NCI-H2107 treated with DMSO at 0.1 percent for 48 hours (cell line): ENCODE measurements at regions not wholly inside any gene's neighbourhood (a gene's known extent, or its start where the extent isn't known, plus 50 kb on each side); places are given as distances from the start of the nearest gene placed in this dataset.

Experiments
- DNase-seq: peaks from one replicate; lab custom pipeline; 2025; ENCODE audit not compliant: unreplicated experiment; lab: John Stamatoyannopoulos, UW

DNA sequence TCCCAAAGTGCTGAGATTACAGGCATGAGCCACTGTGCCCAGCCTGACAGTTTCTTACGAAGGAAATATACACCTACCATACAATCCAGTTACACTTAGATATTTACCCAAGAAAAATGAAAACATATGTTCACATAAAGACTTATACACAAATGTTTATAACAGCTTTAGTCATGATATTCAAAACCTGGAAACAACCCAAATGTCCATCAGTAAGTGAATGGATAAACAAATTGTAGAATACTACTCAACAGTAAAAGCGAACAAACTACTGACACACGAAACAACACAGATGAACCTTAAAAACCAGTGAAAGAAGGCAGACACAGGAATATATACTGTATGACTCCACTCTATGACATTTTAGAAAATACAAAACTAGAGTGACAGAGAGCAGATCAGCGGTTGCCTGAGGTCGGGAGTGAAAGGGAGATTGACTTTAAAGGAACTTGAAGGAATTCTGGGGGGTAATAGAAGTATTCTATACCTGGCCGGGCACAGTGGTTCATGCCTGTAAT, 83.6 kb downstream of the SPRING1 start:
- no peak for DNase-seq

- no peak for DNase-seq
Measured at GRCh38 chr12:116651089-116651488, 86.8 kb downstream of the SPRING1 start.

- DNase-seq: no peak
Measured at GRCh38 chr12:116650585-116651087, 87.2 kb downstream of the SPRING1 start.

DNA sequence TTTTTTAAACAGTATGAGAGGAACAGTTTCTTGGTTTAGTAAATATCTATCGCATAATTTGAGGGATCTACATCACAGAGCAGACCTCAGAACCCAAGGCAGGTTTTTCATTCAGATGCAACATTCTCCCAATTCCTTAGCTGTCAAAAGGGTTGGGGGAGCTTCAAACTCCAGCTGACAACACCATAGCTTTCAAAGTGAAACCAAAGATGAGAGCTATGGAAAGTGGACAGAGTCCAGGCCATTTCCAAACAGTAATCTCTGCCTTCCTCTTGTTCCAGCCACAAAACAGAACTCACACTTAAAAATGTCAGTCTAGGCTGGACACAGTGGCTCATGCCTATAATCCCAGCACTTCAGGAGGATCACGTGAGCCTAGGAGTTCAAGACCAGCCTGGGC, 87.8 kb downstream of the SPRING1 start:
- DNase-seq: no peak

DNA sequence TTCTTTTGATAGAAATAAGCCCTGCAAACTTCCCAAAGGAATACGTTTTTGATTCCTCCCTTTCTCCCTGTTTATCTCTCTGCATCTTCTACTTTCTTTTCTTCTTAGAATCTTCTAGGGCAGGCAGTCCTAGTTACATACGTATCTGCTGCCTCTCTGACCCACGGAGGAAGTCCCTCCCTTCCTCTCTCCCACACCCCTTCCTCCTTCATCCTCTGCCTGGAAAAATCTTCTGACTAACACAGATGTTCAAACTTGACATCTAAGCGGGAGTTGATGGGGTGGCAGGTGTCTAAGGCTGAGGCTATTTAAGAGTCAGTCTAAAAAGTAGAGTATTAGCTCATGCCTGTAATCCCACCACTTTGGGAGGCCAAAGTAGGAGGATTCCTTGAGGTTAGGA, 88.6 kb downstream of the MAP1LC3B2 start:
- no peak for DNase-seq

DNA sequence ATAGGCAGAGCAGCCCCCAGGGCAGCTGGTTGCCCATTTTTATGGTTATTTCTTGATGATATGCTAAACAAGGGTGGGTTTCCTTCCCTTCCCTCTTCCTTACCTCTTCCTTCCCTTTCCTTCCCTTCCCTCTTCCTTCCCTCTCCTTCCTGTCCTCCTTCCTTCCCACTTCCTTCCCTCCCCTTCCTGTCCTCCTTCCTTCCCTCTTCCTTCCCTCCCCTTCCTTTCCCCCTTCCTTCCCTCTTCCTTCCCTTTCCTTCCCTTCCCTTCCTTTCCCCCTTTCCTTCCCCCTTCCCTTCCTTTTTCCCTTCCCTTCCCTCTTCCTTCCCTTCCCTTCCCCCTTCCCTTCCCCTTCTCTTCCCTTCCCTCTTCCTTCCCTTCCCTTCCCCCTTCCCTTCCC, 87.7 kb downstream of the MAP1LC3B2 start:
- no peak for DNase-seq

- DNase-seq: no peak
Measured at GRCh38 chr12:116644806-116645205, 85.6 kb downstream of the MAP1LC3B2 start.

DNA sequence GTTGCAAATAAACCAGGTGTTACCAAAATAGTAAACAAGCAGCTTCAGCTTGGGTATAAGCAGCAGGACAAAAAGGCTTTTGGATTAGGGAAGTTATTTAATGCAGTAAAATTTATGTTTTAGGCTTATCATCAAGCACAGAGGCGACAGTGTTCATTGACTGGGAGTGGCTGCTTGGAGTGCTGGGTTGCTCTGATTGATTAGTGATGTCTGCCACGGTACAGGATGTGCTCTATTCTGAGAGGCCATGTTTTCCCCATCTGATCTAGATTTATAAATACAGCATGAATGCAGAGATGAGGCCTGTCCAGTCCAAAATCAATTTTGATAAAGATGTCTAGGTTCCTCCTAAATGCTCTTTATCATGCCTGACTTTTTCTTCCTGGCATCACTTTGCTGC, 83.5 kb downstream of the MAP1LC3B2 start:
- DNase-seq: no peak

GRCh38 chr12:116642106-116642505, 82.9 kb downstream of the MAP1LC3B2 start:
- DNase-seq: no peak

DNA sequence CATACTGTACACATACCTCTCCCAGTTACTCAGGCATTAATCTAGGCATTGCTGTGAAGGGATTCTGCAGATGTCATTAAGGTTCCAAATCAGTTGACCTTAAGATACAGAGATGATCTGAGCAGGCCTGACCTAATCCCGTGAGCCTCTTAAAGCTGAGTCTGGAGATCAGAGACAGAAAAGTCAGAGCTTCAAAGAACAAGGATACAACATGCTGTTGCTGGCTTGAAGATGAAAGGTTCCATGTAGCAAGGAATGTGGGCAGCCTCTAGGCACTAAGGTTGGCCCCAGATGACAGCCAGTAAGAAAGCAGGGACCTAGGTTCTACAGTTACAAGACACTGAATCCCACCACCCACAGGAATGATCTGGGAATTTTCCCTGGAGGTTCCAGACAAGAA, 81.1 kb downstream of the MAP1LC3B2 start:
- DNase-seq: no peak

DNA sequence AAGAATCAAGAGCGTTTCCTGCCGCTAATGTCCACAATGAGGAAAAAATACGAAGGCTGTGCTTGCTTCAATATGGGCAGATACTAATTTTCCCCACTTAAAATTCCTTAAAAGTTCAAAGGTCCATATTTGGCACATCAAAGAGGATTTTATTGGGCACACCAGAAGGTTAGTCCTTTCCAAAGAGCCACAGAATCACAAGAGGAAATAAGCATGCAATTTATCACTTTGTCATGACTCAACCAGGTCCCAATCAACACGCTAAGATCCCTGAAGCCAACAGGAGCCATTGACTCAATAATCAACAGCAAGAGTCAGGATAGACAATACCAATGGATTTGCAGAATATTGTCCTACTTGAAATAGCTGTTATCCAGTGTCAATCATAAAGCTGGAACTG, 80.6 kb downstream of the MAP1LC3B2 start:
- no peak for DNase-seq

DNA sequence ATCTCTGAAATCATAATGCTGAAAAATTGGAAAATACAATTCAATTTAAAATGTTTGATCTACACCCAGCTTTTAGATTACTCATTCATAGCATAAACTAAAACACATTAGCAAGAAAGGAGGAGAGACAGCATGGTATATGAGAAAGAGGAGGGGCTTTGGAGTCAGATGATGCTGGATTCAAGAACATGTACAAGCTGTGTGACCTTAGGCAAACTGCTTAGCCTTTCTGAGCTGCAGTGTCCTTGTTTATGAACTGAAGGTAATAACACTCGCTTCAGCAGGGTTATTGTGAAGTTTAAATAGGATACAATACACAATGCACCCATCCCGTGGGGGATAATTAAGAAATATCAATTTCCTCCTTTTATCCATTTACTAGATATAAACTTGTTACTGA, 79.2 kb downstream of the MAP1LC3B2 start:
- no peak for DNase-seq

- no peak for DNase-seq
Measured at GRCh38 chr12:116637589-116638150, 78.5 kb downstream of the MAP1LC3B2 start.

DNA sequence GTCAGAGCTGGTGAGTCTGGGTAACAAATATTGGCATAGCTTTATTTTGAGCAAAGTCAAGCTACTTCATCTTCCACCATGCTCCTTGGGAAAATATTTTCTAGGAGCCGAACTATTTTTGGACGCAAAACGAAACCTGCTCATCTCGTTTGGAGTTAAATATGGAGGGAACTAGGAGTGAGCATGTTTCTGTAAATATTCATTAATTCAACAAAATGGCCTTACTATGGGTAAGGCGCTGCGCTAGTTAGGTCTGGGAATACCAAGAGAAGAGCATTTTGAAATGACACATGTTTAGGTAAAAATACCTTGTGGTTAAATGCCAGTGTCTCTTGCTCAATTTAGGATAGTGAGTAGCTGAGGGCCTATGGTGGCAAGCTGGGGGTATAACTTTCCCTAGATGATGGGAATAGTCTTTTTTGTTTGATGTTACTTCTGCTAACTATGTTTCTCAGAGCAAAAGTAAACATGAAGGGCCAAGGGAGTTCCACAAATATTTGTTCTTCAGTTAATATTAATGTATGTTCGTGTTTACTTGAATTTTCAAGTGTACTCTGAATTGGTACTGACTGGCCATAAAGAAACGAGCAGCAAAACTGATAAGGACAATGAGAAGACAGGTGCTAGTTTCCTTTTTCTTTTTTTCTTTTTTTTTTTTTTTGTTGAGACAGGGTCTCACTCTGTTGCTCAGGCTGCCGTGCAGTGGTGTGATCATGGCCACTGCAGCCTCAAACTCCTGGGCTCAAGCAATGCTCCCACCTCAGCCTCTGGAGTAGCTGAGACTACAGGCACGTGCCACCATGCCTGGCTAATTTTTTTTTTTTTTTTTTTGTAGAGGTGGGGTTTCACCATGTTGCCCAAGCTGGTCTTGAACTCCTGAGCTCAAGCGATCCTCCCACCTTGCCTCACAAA, 77.7 kb downstream of the MAP1LC3B2 start:
- DNase-seq: no peak

DNA sequence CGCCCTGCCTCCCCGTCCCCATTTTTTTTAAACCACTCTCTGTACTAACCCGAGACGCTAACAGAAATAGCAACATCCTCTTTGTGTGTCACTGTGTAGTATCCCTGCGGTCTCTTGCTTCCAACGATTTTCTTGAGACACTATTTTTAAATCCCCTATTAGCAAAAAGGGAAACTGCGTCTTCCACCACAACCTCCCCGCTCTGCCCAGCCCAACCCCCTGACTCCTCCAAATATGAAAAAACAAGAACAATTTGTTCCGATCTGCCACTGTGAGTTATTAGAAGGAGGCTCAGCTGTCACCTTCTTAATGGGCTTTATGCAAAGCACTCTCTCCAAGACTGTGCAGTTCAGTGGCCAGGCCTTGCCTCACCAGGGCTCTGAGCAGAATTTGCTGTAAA, 76.3 kb downstream of the MAP1LC3B2 start:
- DNase-seq: no peak

DNA sequence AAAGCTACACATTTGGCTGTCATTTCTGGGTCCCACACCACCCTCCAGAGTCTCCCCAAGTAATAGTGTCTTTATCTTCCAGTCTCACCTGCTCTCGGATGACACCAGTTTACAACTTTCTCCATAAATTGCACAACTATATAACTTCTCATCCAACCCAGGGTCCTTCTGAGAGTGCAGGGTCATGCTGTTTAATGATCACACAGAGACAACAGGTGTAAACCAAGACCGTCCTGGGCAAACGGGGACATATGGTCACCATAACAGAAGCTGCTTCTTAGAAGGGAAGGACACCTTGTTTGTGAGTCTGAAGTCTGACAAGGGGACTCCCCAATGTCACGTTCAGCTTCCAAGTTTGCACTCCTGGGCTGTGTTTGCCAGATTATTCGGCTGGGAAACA, 74.3 kb downstream of the MAP1LC3B2 start:
- DNase-seq: no peak

GRCh38 chr12:116631619-116632018, 72.4 kb downstream of the MAP1LC3B2 start:
- DNase-seq: peak; percentile 23

DNA sequence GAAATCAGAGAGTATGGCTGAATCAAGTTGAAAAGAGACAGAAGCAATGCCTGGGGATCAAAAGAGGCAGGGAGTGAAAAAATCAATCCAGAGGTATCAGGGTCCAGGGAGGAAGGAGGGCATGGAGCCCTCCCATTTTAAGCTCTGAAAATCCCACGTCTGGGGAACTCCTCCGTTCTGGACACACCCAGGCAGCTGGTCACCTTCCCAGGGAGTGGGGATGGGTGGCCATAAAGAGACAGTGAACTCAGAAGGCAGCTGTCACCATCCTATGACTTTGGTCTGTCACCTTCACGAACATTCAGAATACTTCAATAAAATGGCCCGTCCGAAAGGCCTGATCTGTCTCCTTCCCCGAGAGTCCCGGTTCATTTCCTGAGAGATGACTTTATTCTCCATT, 71.6 kb downstream of the MAP1LC3B2 start:
- DNase-seq: no peak

DNA sequence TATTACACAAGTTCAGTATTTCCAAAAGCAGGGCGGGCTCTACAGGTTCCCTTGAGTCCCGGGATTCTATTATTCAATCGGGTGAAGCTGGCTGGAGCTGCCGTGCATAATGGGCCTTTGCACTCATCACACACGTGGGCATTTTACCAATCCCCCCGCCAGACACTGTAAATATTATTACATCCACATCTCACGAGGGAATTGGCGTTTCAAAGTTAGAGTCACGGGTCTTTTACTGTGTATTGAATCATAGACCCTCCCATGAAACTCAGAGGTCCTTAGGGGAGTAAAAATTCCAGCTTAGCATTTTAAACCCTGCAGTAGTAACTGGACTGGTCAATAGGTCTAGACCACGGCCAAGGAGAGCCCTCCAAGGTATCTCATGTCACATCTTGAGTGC, 70.3 kb downstream of the MAP1LC3B2 start:
- DNase-seq: no peak

DNA sequence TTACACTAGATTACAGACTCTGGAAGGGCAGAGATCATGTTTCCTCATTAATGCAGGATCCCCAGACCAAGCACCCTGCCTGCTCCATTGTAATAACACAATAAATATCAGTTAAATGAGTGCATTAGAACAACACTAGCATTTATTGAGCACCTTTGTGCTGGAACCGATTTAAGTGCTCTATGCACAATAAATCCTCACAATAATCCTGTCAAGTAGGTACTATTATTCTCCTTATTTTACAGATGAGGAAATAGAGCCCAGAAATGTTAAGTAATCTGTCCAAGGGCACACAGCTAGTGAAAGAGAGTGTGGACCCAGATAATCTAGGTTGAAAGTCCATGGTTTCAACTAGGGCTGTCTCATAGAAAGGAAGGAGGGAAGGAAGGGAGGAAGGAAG, 69.8 kb downstream of the MAP1LC3B2 start:
- peak; percentile 21 for DNase-seq

DNA sequence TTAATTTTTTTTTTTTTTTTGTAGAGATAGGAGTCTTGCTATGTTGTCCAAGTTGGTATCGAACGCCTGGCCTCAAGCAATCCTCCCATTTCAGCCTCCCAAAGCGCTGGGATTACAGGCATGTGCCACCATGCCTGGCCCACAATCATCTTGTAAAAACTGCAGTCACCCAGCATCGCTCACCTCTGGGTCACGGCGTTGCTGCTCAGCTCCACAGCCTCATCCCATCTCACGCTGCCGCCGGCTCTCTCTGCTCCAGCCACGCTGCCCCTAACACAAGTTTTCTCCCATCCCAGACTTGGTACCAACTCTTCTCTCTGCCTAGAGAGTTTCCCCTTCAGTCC, 69.2 kb downstream of the MAP1LC3B2 start:
- DNase-seq: no peak
